ENCODE measurements at regions not wholly inside any gene's neighbourhood (a gene's known extent, or its start where the extent isn't known, plus 50 kb on each side); places are given as distances from the start of the nearest gene placed in this dataset.

DNA sequence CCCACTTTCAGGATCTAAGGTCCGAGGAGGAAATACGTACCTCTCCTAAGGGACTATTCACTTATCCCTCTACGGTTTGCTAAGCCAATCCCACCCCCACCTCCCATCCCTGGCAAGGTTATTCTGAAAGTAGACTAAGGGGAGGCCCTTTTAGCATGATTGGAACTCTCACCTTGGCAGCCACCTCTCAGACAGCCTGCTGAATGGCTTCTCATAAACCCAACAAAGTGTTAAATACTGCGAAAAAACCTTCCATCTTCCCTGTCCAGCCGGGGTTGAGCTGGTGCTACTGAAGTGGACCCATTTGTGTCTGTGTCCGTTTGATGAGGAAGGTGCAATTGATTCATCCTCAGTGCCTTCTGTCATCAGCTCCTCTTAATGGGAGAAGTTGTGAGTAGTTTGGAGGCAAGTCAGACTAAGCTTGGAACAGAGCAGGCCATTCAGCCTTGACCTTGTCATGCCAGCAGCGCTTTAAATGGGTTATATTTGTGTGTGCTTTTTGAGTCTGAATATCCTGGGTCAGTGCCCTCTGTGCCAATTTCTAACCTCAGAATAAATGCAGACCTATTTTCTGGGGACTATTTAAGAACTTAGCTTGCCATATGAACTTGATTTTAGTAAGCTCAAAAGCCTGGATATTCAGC lies 476.3 kb upstream of the ZNF608 start:
- Histone ChIP-seq H3K27me3 (ENCODE audit: low read depth) (no peaks in the 10 kb centered on the region), H3K4me3 (no peak overlapping the region), H3K4me1 (peaks cover 6% of the 10 kb centered on the region), H3K36me3 (no peaks in the 10 kb centered on the region), H3K27ac (replicated peaks) (no peak overlapping the region), H3K9me3 (replicated peaks) (peaks cover 19% of the 10 kb centered on the region)
- TF ChIP-seq CTCF (IDR thresholded peaks at IDR 0.05; ENCODE audit: borderline replicate concordance) = no peak
- intact Hi-C loops (cut with micrococcal nuclease) = no loop called here
- DNase-seq = no peak

GRCh38 chr5:125225424-125225823 lies 479.0 kb upstream of the ZNF608 start:
- Histone ChIP-seq H3K4me1 (peaks cover 6% of the 10 kb centered on the region), H3K4me3 (no peak overlapping the region), H3K27ac (replicated peaks) (no peak overlapping the region), H3K9me3 (replicated peaks) (no peaks in the 10 kb centered on the region), H3K36me3 (no peaks in the 10 kb centered on the region), H3K27me3 (ENCODE audit: low read depth) (no peaks in the 10 kb centered on the region)
- intact Hi-C loops (cut with micrococcal nuclease) = no loop called here
- no peak for TF ChIP-seq CTCF (IDR thresholded peaks at IDR 0.05; ENCODE audit: borderline replicate concordance)
- no peak for DNase-seq

DNA sequence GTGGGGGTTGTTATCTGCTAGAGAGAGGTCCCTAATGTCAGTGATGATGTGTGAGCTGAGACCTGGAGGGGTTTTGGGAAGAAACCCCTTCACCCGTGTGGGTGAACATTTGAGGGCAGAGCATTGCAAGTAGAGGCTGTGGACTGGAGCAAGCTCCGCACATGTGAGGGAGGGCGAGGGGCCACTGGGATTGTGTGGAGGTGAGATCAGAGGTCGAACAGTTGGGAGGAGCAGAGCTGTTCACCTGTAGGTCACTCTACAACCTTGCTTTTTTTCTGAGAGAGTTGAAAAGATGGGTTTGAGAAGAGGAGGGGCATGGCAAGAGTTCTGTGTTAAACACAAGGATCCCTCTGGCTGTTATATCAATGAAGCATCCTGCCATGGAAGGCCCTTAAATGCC lies 480.4 kb upstream of the ZNF608 start:
- no peak for DNase-seq
- Histone ChIP-seq H3K4me3 (no peak overlapping the region), H3K9me3 (replicated peaks) (no peaks in the 10 kb centered on the region), H3K27ac (replicated peaks) (no peak overlapping the region), H3K36me3 (no peaks in the 10 kb centered on the region), H3K4me1 (peaks cover 6% of the 10 kb centered on the region), H3K27me3 (ENCODE audit: low read depth) (no peaks in the 10 kb centered on the region)
- TF ChIP-seq CTCF (IDR thresholded peaks at IDR 0.05; ENCODE audit: borderline replicate concordance) = no peak
- intact Hi-C loops (cut with micrococcal nuclease) = no loop called here

- Histone ChIP-seq H3K27me3 (ENCODE audit: low read depth) (no peaks in the 10 kb centered on the region), H3K4me1 (peaks cover 6% of the 10 kb centered on the region), H3K9me3 (replicated peaks) (no peaks in the 10 kb centered on the region), H3K36me3 (no peaks in the 10 kb centered on the region), H3K4me3 (no peak overlapping the region), H3K27ac (replicated peaks) (no peak overlapping the region)
- TF ChIP-seq CTCF (IDR thresholded peaks at IDR 0.05; ENCODE audit: borderline replicate concordance) = peak; percentile 63
- DNase-seq = no peak
- intact Hi-C loops (cut with micrococcal nuclease) = no loop called here
Measured at GRCh38 chr5:125227333-125228095, 481.1 kb upstream of the ZNF608 start.

DNA sequence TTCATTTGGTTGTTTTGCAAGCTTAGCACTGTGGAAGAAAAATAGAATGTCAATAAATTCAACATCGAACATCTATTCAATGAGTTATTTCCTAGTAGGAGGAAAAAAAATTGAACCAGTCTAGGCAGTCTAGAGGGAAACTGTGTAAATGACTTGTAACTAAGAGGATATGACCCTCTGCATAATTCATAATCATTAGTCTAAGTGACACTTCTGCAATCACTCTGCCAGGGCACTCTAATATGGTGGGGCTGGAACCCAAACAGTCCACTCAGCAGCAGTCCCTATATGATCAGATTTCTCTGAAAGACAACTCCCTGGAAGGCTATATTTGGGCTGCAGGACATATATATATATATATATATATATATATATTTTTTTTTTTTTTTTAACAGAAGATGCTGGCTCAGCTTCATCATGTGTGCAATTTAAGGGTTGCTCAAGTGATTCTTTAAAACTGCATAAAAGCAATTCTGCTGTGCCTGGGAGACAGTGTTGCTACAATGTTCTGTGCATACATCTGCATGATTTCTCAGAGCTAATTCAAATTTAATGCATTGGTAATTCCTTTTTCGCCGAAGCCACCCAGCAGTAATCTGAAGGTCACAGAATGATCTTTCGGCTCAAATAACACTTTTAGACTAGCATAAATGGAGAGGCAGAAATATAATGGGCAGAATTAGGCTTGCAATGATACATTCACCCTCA lies 482.1 kb upstream of the ZNF608 start:
- Histone ChIP-seq H3K36me3 (no peaks in the 10 kb centered on the region), H3K27me3 (ENCODE audit: low read depth) (no peaks in the 10 kb centered on the region), H3K9me3 (replicated peaks) (no peaks in the 10 kb centered on the region), H3K27ac (replicated peaks) (no peak overlapping the region), H3K4me3 (no peak overlapping the region), H3K4me1 (peaks cover 3% of the 10 kb centered on the region)
- no peak for TF ChIP-seq CTCF (IDR thresholded peaks at IDR 0.05; ENCODE audit: borderline replicate concordance)
- intact Hi-C loops (cut with micrococcal nuclease) = no loop called here
- no peak for DNase-seq

All from left ventricle myocardium inferior (tissue), 1 donor.